ENCODE measurements at regions not wholly inside any gene's neighbourhood (a gene's known extent, or its start where the extent isn't known, plus 50 kb on each side); places are given as distances from the start of the nearest gene placed in this dataset.

- intact Hi-C loops (cut with micrococcal nuclease) = no loop called here
- no peaks in the 10 kb centered on the region for H3K27me3 Mint-ChIP-seq (ENCODE audit: low read depth in 3 of 3)
- peaks cover 0 to 6% (median 2%) of the 10 kb centered on the region in 7 donors for H3K9me3 Mint-ChIP-seq
- Histone ChIP-seq H3K27me3 (ENCODE audit: control insufficient read depth in 2 of 2, insufficient read depth in 2 of 2, low read length in 2 of 2) (no peaks in the 10 kb centered on the region), H3K4me2 (replicated peaks; ENCODE audit: extremely low read depth, low read length, poor library complexity, severe bottlenecking) (no peak overlapping the region), H3K4me1 (ENCODE audit: control insufficient read depth in 1 of 2, insufficient read depth in 2 of 2, low read length in 2 of 2) (no peaks in the 10 kb centered on the region), H4K20me1 (ENCODE audit: insufficient read depth, low read length) (no peaks in the 10 kb centered on the region), H3K79me2 (ENCODE audit: insufficient read depth, low read length) (no peaks in the 10 kb centered on the region), H3K36me3 (replicated peaks in 1 of 2; ENCODE audit: control insufficient read depth in 1 of 2, insufficient read depth in 2 of 2, low read length in 2 of 2) (no peaks in the 10 kb centered on the region), H2AFZ (ENCODE audit: insufficient read depth, low read depth, low read length, poor library complexity, severe bottlenecking) (no peak overlapping the region), H3K9ac (ENCODE audit: insufficient read depth, low read length, poor library complexity, severe bottlenecking) (no peak overlapping the region), H3K4me3 (replicated peaks in 1 of 3; ENCODE audit: low read depth in 2 of 3, low read length in 3 of 3) (no peak overlapping the region), H3K27ac (ENCODE audit: low read depth in 1 of 2, low read length in 2 of 2) (no peak overlapping the region), H3K9me3 (replicated peaks in 1 of 2; ENCODE audit: control insufficient read depth in 1 of 2, insufficient read depth in 1 of 2, low read length in 2 of 2) (no peaks in the 10 kb centered on the region)
- WGBS (ENCODE audit: insufficient coverage) = 100% methylated on average over 1 of the region's 6 CpGs
- no peaks in the 10 kb centered on the region for H3K4me1 Mint-ChIP-seq
- peaks cover 0 to 3% of the 10 kb centered on the region in 2 donors for H3K36me3 Mint-ChIP-seq
- no peak overlapping the region for H3K4me3 Mint-ChIP-seq
- no peak overlapping the region for H3K27ac Mint-ChIP-seq
- no peak for DNase-seq
- no peak for TF ChIP-seq CTCF (IDR thresholded peaks at IDR 0.05)
Observed at GRCh38 chr2:144015655-144016245, 504.2 kb downstream of the ZEB2 start.

- H3K9me3 Mint-ChIP-seq = peaks cover 0 to 3% (median 2%) of the 10 kb centered on the region in 7 donors
- Histone ChIP-seq H3K27ac (ENCODE audit: low read depth in 1 of 2, low read length in 2 of 2) (no peak overlapping the region), H3K79me2 (ENCODE audit: insufficient read depth, low read length) (no peaks in the 10 kb centered on the region), H3K36me3 (replicated peaks in 1 of 2; ENCODE audit: control insufficient read depth in 1 of 2, insufficient read depth in 2 of 2, low read length in 2 of 2) (no peaks in the 10 kb centered on the region), H3K4me3 (replicated peaks in 1 of 3; ENCODE audit: low read depth in 2 of 3, low read length in 3 of 3) (no peak overlapping the region), H2AFZ (ENCODE audit: insufficient read depth, low read depth, low read length, poor library complexity, severe bottlenecking) (no peak overlapping the region), H3K4me1 (ENCODE audit: control insufficient read depth in 1 of 2, insufficient read depth in 2 of 2, low read length in 2 of 2) (no peaks in the 10 kb centered on the region), H3K27me3 (ENCODE audit: control insufficient read depth in 2 of 2, insufficient read depth in 2 of 2, low read length in 2 of 2) (no peaks in the 10 kb centered on the region), H3K9ac (ENCODE audit: insufficient read depth, low read length, poor library complexity, severe bottlenecking) (no peak overlapping the region), H3K9me3 (replicated peaks in 1 of 2; ENCODE audit: control insufficient read depth in 1 of 2, insufficient read depth in 1 of 2, low read length in 2 of 2) (no peaks in the 10 kb centered on the region), H4K20me1 (ENCODE audit: insufficient read depth, low read length) (no peaks in the 10 kb centered on the region), H3K4me2 (replicated peaks; ENCODE audit: extremely low read depth, low read length, poor library complexity, severe bottlenecking) (no peak overlapping the region)
- TF ChIP-seq CTCF (IDR thresholded peaks at IDR 0.05) = no peak
- 94% methylated on average over 2 of the region's 3 CpGs for WGBS (ENCODE audit: insufficient coverage)
- no peak for DNase-seq
- H3K4me3 Mint-ChIP-seq = no peak overlapping the region
- H3K27ac Mint-ChIP-seq = no peak overlapping the region
- peaks cover 0 to 3% of the 10 kb centered on the region in 2 donors for H3K36me3 Mint-ChIP-seq
- no peaks in the 10 kb centered on the region for H3K4me1 Mint-ChIP-seq
- H3K27me3 Mint-ChIP-seq (ENCODE audit: low read depth in 3 of 3) = no peaks in the 10 kb centered on the region
- intact Hi-C loops (cut with micrococcal nuclease) = no loop called here
Observed at GRCh38 chr2:144015036-144015435, 504.9 kb downstream of the ZEB2 start.

Data from CD14-positive monocyte (primary cell).